ENCODE measurements at regions not wholly inside any gene's neighbourhood (a gene's known extent, or its start where the extent isn't known, plus 50 kb on each side); places are given as distances from the start of the nearest gene placed in this dataset.

DNA sequence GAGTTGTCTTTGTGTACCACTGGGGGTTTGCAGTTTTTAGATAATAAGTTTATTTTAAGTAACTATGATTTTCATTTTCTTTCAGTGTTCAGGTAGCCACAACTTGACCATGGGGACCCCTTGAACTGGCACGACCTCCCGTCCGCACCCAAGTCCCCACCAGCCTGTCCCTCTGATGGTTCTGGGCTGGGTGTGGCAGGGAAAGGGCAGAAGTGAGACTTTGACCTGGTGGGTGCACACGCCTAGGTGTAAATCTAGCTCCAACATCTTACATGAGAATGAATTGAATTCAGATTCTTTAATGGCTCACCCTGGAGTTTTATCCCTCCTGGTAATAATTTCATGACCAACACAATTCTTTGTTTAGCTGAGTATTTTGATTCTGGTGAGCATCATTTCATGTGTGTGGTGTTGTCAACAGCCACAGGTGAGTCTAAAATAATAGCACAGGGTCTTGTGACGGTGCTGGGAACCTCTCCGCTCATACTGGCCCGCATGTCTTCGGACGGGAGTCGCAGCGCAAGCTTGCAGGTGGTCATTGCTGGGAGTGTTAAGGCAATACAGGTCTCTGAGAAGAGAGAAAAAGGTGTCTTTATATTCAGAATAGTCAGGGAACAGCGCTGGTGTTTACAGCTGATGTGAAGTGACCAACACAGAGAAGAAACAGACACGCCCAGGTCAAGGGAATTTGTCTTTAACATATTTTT, 50.8 kb upstream of the POFUT2 start:
- Mint-ChIP-seq H3K27me3 (peaks cover 9% of the 10 kb centered on the region), H3K36me3 (no peaks in the 10 kb centered on the region), H3K4me1 (no peaks in the 10 kb centered on the region), H3K4me3 (no peak overlapping the region), H3K9me3 (ENCODE audit: low read depth) (no peaks in the 10 kb centered on the region), H3K27ac (no peak overlapping the region)
- DNase-seq (no peak), ATAC-seq (no peak)
- CTCF ChIA-PET: interaction anchor here (0.7 kb wide), 1 partner anchor 186 kb away, joined by 3 read pairs; no protein-coding TSS in a partner anchor

DNA sequence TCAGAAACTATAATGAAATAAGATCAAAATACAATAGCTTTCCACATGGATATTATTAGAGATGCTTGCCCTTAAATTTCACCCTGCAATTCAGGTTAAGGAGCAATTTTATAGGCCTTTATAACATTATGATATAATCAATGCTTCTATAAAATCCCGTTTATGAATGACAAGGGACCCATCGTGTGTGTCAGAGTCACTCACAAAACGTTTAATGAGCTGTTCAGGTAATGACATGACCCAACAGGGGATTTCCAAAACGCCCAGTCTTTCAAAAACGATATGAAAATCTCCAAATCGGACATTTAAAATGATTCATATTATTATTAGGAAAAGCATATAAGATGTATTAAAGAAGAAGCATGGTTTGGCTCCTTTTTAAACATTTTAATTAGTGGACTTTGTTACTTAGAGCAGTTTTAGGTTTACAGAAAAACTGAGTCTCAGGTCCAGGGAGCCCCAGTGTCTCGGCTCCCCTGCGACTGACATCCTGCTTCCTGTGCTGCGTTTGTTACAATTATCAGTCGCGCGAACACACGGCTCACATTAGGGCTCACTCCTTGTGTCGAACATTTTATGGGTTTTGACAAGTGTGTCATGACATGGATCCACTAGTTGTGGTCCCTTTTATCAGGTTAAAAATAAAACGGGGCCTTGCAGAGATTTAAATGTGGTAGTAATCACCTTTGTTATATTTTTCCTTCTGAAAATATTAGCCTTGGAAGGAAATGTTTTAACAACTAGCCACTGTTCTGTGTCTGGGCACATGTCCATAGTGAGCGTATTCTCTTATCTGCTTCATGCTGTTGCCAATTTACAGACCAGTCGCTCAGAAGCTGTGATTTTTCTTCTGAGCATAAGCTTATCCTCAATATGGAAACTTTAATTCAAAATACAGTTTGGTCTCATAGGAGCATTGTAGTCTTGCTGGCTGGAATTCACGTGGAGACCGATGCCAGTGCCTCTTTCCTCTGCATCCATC, 52.0 kb upstream of the POFUT2 start:
- peaks cover 9% of the 10 kb centered on the region for H3K27me3 Mint-ChIP-seq

DNA sequence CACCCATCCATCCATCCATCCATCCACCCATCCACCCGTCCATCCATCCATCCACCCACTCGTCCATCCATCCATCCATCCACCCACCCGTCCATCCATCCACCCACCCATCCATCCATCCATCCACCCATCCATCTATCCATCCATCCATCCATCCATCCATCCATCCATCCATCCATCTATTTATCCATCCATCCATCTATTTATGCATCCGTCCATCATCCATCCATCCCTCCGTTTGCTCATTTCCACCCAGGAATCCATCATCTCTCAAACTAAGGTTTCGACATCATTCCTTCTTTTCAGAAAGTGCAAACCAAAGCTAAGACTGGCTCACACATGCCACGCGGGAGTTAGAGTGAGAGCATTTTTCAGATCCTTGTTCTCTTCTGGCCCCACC, 52.8 kb upstream of the POFUT2 start:
- Mint-ChIP-seq H3K27ac (no peak overlapping the region), H3K4me1 (no peaks in the 10 kb centered on the region), H3K27me3 (peaks cover 9% of the 10 kb centered on the region), H3K9me3 (ENCODE audit: low read depth) (no peaks in the 10 kb centered on the region), H3K4me3 (no peak overlapping the region), H3K36me3 (no peaks in the 10 kb centered on the region)
- no peak for ATAC-seq
- CTCF ChIA-PET: no interaction called here
- DNase-seq: no peak

More for the DNA sequence above, 52.0 kb upstream of the POFUT2 start:
- CTCF ChIA-PET: no interaction called here
- Mint-ChIP-seq H3K36me3 (no peaks in the 10 kb centered on the region), H3K4me1 (no peaks in the 10 kb centered on the region), H3K9me3 (ENCODE audit: low read depth) (no peaks in the 10 kb centered on the region), H3K4me3 (no peak overlapping the region), H3K27ac (no peak overlapping the region)
- ATAC-seq (no peak), DNase-seq (no peak)

DNA sequence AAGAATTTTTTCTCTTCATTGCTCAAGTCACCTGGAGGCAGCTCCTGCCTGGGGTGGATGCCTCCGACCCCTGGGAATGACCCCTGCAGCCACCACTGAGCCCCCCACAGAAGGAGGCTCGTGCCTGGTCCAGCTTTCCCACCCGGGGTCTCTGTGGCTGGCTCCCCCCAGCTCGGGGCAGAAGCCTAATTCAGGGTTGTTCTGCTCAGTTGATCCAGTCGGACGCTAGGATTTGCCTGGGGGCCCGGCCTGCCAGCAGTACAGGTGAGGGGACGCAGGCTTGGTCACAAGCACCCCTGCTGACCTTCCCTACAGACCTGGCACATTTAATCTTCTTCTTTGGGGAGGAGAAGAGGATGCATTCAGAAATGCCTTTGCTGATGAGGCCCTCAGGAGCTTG, 53.6 kb upstream of the POFUT2 start:
- Mint-ChIP-seq H3K4me3 (no peak overlapping the region), H3K27ac (no peak overlapping the region), H3K4me1 (no peaks in the 10 kb centered on the region), H3K36me3 (no peaks in the 10 kb centered on the region), H3K27me3 (peaks cover 9% of the 10 kb centered on the region), H3K9me3 (ENCODE audit: low read depth) (no peaks in the 10 kb centered on the region)
- no peak for DNase-seq
- CTCF ChIA-PET: no interaction called here
- no peak for ATAC-seq

DNA sequence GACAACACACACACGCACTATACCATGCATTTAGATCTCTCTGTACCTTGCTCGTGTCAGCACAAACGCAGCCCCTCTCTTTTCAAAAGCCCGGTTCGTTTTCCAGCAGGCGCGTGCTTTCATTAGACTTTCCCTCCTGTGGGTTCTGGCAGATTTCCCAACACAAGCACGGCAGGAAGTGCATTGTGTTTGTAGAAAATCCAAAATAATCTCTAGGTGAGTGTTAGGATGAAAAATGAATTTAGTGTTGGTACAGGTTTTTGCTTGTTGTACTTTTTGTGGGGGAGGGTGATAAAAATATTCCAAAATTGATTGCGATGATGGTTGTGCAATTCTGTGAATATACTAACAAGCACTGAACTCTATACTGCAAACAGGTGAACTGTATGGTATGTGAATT, 54.1 kb upstream of the POFUT2 start:
- Mint-ChIP-seq H3K27me3 (peaks cover 9% of the 10 kb centered on the region), H3K36me3 (no peaks in the 10 kb centered on the region), H3K4me3 (no peak overlapping the region), H3K9me3 (ENCODE audit: low read depth) (no peaks in the 10 kb centered on the region), H3K27ac (no peak overlapping the region), H3K4me1 (no peaks in the 10 kb centered on the region)
- no peak for ATAC-seq
- DNase-seq: no peak
- CTCF ChIA-PET: no interaction called here

DNA sequence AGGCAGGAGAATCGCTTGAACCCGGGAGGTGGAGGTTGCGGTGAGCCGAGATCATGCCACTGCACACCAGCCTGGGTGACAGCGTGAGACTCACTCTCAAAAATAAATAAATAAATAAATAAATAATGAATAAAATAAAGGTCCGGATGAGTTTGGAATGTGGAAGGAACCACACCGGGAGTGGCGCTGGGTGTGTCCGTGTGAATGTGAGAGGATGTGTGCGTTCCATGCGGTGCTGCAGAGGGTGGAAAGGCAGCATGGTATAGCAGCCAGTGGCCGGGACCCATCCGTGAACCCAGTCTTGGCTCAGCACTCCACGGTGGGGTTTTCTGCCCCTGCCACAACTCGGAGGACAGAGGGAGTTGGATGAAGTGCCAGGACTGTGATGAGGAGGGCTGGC, 56.2 kb upstream of the POFUT2 start:
- no peak for ATAC-seq
- H3K36me3 Mint-ChIP-seq: no peaks in the 10 kb centered on the region
- CTCF ChIA-PET: no interaction called here
- H3K4me3 Mint-ChIP-seq: no peak overlapping the region
- no peak overlapping the region for H3K27ac Mint-ChIP-seq
- H3K9me3 Mint-ChIP-seq (ENCODE audit: low read depth): no peaks in the 10 kb centered on the region
- no peak for DNase-seq
- H3K27me3 Mint-ChIP-seq: peaks cover 7% of the 10 kb centered on the region
- no peaks in the 10 kb centered on the region for H3K4me1 Mint-ChIP-seq

DNA sequence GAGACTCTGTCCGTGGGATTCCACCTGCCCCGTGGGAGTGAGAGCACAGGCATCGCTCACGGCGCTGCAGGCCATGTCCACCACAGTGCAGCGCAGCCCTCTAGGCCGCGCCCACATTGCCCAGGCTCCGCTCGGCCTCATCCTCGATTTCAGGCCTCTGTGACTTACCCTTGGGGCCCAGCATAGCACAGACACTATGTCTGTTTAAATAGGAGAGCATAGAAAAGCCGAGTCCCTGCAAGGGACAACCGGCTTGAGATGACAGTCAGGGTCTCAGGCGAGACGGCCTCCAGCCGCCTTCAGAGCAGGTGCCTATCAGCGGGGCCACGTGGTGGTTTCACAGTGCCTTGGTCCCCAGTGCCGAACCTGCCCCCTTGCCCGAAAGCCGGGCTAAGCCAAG, 56.9 kb upstream of the POFUT2 start:
- Mint-ChIP-seq H3K27me3 (peaks cover 7% of the 10 kb centered on the region), H3K4me1 (no peaks in the 10 kb centered on the region), H3K4me3 (no peak overlapping the region), H3K9me3 (ENCODE audit: low read depth) (no peaks in the 10 kb centered on the region), H3K36me3 (no peaks in the 10 kb centered on the region), H3K27ac (no peak overlapping the region)
- CTCF ChIA-PET: no interaction called here
- ATAC-seq (no peak), DNase-seq (no peak)

DNA sequence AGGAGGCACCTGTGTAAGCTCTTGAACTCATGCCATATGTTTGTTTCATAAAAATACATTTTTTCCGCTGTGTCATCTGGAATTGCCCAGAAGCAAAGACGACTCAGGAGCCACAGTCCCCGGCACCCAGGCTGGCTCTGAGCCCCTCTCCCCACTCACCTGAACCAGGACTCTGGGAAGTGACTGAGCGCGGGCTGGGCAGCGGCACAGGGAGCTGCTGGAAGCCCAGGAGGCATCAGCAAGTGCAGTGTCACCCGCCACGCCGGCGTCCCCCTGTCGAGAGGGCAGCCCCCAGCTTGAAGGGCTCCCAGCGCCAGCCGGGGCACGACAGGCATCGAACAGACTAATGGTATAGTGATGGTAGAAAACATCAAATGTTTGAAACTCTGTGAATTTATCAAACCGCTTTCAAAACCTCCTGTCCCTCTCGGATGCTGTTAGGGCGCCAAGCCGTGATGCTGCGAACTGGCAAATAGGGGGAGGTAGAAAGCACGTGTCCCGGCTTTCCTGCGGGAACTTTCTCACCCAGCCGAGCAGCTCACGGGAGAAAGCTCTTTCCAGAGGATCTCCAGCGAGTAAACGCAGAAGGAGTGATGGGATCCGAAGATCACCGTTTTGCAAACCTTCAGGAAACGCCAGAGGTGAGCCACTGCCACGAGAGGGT, 57.8 kb upstream of the COL18A1 start:
- DNase-seq: no peak
- CTCF ChIA-PET: no interaction called here
- no peak for ATAC-seq
- Mint-ChIP-seq H3K9me3 (ENCODE audit: low read depth) (no peaks in the 10 kb centered on the region), H3K27ac (no peak overlapping the region), H3K36me3 (no peaks in the 10 kb centered on the region), H3K4me3 (no peak overlapping the region), H3K4me1 (peaks cover 2% of the 10 kb centered on the region), H3K27me3 (peaks cover 2% of the 10 kb centered on the region)

DNA sequence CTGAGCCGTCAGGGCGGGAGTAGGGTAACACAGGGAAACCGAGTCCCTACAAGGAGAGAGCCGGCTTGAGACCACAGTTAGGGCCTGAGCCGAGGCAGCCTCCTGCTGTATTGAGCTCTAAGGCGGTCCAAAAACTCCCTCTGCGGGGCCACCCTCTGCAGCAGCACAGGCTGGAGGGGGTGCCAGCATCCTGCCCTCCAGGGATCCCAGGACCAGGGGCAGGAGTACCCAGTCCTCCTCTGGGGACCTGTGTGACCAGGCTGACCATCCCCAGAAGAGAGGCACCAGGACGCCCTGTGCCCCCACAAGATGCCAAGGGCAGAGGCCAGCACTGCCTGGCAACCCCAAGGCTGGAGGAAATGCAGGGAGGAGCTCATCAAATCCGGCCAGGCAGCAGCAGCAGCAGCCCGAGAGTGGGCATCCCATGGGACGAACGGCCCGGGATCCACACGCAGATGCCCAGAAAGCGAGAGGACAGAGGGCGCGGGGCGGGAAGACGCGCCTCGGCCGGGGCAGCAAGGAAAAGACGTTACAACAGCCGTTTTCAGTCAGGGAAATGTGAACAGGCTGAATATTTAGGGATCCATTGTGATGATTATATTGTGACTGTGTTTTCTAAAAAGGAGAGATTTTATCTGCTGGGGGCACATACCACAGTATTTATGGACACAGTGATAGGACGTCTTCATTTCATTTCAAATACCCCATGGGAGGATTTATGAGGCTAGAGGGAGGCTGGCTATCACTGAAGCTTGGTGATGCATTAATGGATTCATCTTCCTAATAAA, 57.1 kb upstream of the COL18A1 start:
- ATAC-seq (no peak), DNase-seq (no peak)
- Mint-ChIP-seq H3K9me3 (ENCODE audit: low read depth) (no peaks in the 10 kb centered on the region), H3K27ac (no peak overlapping the region), H3K36me3 (no peaks in the 10 kb centered on the region), H3K4me1 (peaks cover 2% of the 10 kb centered on the region), H3K4me3 (no peak overlapping the region), H3K27me3 (peaks cover 2% of the 10 kb centered on the region)
- CTCF ChIA-PET: no interaction called here

DNA sequence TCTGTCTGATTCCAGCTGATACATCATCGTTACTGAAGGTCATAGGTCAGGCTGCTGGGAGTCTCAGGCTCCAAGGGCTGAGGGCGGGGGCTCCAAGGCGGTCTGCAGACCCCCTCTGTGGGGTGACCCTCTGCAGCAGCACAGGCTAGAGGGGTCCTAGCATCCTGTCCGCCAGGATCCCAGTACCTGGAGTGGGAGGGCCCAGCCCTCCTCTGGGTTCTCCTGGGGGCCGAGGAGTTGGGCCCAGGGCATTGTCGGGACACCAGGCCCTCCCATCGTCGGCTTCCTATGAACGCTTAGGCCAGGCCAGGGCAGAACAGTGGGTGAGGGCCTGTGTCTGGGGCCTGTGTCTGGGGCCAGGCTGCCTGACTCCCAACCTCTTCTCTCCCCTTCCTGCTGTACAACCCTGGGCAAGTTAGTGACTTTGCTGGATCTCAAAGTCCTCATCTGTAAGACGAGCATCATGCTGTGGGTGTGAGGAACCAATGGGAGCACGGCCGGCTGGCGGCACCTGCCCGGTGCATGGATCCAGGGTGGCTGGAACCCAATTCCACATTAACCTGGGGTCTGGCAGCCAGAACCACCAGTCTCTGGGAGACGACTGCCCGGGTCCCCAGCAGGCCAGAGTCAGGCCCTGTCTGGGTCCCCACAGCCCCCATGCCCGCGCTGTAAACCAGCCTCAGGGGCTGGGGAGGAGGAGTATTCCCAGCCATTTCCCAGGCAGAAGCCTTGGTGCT, 56.2 kb upstream of the COL18A1 start:
- H3K4me3 Mint-ChIP-seq: no peak overlapping the region
- DNase-seq: no peak
- no peaks in the 10 kb centered on the region for H3K9me3 Mint-ChIP-seq (ENCODE audit: low read depth)
- CTCF ChIA-PET: no interaction called here
- H3K27ac Mint-ChIP-seq: no peak overlapping the region
- no peaks in the 10 kb centered on the region for H3K36me3 Mint-ChIP-seq
- H3K4me1 Mint-ChIP-seq: peaks cover 2% of the 10 kb centered on the region
- H3K27me3 Mint-ChIP-seq: peaks cover 2% of the 10 kb centered on the region
- no peak for ATAC-seq

DNA sequence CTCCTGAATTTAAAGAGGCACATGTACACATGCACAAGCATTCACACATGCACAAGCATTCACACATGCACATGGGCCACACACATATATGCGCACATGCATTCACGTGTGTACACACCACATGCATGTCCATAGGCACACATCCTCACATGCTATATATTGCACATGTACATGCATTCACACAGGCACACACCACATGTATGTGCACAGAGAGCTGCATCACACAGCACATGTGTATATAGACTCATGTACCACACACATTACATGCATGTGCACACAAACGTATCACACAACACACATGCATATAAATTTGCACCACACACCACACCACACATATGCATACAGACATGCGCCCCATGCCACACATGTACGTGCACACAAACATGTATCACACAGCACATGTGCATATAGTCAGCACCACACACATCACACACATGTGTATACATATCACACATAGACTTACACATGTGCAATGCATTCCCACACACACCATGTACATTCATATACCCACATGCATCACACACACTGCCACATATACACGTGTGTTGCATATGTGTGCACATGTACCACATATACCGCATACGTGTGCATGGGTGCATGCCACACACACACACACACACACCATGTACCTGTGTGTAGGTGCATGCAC, 54.6 kb upstream of the COL18A1 start:
- H3K27me3 Mint-ChIP-seq: peaks cover 15% of the 10 kb centered on the region
- H3K4me1 Mint-ChIP-seq: peaks cover 2% of the 10 kb centered on the region
- ATAC-seq (no peak), DNase-seq (no peak)
- no peak overlapping the region for H3K27ac Mint-ChIP-seq
- no peaks in the 10 kb centered on the region for H3K36me3 Mint-ChIP-seq
- H3K4me3 Mint-ChIP-seq: no peak overlapping the region
- no peaks in the 10 kb centered on the region for H3K9me3 Mint-ChIP-seq (ENCODE audit: low read depth)
- CTCF ChIA-PET: no interaction called here

DNA sequence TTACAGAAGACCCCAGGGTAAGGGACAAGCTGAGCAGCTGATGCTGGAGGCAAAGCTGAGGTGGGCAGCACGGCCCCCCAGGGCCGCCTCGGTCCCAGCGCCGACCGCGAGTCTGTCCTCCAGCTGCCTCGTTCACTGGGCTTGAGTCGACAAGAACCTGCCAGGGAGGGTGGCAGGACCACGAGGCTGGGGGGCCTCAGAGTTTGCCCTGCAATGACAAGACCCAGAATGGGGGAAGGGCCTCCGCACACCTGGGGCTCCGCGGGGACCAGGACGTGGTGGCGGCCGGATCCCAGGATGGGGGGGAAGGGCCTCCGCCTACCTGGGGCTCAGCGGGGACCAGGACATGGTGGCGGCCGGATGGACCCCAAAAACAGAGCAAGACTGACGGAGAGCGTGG, 53.9 kb upstream of the COL18A1 start:
- no peaks in the 10 kb centered on the region for H3K9me3 Mint-ChIP-seq (ENCODE audit: low read depth)
- H3K27ac Mint-ChIP-seq: no peak overlapping the region
- no peaks in the 10 kb centered on the region for H3K36me3 Mint-ChIP-seq
- H3K27me3 Mint-ChIP-seq: peaks cover 22% of the 10 kb centered on the region
- ATAC-seq: no peak
- peaks cover 5% of the 10 kb centered on the region for H3K4me1 Mint-ChIP-seq
- CTCF ChIA-PET: no interaction called here
- DNase-seq: no peak
- H3K4me3 Mint-ChIP-seq: no peak overlapping the region

Data from activated CD8-positive, alpha-beta memory T cell treated with anti-CD3 and anti-CD28 coated beads, Interleukin-2, amount 10 ng/mL, durations not matched to agents 7 days and 5 days (primary cell).